ENCODE measurements at regions not wholly inside any gene's neighbourhood (a gene's known extent, or its start where the extent isn't known, plus 50 kb on each side); places are given as distances from the start of the nearest gene placed in this dataset.

DNA sequence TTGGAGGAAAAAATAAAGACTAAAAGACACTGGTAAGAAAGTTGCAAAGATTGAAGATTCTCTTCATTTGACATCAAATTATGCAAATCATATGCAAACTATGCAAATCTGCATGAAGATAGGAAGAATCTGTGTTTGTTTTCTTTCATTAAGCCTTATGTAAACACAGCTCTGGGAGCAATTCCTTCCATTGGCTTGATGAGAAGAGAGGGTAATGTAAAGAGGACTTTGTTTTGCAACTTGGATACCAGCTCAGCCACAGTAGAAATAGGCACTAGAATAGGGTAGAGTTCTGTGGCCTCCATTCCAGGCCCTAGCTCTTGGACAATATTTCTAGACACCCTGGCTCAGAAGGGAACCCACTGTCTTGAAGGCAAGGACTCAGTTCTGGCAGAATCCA lies 388.4 kb upstream of the RASGEF1B start:
- no peak for DNase-seq

DNA sequence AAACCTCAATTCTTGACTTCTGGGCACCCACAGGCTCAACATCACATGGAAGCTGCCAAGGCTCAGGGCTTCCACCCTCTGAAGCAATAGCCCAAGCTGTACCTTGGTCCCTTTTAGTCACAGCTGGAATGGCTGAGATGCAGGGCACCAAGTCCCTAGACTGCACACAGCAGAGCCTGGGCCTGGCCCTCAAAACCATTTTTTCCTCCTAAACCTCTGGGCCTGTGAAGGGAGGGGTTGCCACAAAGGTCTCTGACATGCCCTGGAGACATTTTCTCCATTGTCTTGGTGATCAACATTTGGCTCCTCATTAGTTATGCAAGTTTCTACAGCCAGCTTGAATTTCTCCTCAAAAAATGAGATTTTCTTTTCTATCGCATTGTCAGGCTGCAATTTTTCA lies 382.7 kb upstream of the RASGEF1B start:
- no peak for DNase-seq

DNA sequence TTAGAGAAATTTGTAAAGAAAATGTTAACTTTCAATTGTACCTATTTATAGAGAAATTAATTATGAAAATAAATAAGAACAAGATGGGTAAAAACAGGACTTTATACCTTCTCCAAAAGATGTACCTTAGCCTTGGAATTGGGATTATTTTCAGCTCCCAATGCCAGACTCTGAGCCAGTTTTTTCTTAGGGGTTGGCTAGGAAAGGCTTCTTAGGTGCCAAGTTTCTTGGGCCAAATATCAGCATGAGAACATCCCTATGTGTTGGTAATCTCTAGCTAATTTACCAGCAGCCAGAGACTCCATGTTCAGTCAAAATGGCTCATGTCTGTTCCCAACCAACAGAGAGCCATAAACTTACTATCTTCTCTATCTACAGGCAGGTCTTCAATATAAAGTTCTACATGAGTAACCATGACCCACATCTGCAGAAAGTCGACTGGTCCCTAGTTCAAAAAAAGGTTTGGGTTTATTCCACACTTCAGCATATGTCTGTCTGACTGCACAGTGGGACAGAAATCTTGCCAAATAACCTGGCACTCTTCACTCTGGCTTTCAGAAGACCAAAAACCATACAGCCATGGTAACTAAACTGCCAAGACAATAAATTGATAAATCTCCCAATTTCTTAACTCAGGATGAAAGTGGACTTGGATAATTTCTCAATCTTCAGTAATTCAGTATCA lies 380.5 kb upstream of the RASGEF1B start:
- DNase-seq = no peak

DNA sequence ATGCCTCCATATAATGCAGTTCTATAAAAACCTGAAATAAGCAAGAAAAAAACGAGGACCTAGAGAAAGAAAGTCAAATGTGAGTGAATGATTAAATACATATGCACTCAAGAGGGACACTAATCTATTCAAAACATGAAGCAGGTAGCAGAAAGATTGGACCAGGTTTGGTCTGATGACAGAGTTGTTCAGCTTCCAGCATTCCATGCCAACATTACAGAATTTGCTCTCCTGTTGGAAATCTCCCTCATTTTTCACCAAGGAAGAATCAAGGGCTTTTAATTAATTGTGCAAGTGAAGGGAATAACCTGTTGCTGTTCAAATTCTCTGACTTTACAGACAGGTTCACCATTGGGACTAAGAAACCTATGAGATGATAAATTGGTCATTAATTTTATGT lies 379.0 kb upstream of the RASGEF1B start:
- DNase-seq = no peak

DNA sequence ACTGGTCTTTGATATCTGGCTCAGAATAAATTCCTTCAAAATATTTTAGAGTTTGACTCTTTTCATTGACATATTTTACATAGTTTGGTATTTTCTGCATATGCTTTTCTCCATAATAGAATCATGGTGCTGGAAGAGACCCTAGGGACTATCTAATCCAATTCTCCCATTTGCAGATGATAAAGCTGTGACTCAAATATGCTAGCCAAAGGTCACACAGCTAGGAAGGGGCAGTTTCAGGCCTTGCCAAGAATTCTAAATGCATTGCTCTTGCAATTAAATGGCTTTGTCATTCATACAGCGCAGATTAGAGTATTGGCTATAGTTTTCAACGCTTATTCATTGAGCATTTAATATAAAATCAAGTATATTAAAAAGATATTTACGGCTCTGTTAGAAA lies 374.1 kb upstream of the RASGEF1B start:
- no peak for DNase-seq

DNA sequence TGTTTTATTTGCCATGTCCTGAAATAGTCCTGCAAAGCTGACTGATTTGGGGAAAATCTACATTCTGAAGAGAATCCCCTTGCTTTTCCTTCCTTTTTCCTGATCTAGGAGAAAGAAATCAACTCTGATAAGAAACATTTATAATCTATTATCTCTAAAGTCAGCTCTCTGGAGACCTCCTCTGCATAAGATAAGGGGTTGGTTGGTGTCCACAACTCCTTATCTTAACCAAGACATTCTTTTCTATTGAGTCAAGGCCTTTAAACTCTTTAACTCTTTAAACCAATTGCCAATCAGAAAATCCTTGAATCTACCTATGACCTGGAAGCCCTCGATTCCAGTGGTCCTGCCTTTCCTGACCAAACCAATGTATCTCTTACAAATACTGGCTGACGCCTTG lies 373.6 kb upstream of the RASGEF1B start:
- no peak for DNase-seq

DNA sequence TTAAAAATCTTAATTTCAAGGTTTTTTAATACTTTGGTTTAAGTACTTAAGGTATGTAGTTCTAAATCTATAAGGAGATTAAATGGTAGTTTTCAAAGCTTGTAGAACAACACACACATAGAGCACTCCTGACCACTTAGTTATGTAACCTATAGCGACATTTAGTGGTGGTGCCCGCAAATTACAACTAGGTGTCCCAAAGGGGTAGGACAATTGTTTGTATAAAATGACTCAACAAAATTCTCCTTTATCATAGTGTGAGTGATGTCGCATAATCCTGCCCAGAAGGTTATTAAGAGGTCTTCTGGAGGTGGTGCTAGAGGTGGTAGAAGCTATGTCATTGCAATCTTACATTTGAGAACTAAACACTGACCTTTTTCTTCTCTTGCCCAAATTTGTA lies 373.0 kb upstream of the RASGEF1B start:
- peak; percentile 58 for DNase-seq

DNA sequence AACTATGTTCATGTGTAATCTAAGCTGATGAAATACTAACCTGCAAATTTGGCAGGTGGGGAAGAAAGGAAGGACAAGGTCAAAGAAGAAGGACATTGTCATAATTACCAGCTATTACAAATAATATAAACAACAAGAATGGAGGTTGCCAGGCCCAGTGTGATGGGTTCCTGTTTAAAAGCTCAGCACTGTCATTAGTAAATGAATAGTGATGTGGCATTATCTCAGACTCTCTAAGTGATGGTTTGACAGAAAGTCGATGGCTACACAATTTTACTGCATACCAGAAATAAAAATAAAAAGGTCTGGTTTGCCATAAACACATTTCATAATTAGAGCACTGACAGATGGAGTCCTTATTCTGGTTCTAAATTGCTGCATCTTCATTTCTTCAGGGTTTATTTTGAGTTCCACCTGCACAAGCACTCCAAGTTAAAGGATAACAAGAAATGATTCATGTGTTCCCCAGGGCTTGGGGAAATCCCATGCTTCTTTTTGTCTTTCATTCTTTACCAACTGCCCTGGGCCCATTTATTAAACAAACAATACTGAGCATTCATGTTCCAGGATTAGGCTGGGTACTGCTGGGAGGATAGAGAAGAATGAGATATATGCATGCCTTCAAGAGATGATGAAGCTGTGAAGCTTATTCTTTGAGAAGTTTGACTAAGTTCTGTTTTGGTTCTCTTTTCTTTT lies 367.8 kb upstream of the RASGEF1B start:
- DNase-seq = peak; percentile 9

DNA sequence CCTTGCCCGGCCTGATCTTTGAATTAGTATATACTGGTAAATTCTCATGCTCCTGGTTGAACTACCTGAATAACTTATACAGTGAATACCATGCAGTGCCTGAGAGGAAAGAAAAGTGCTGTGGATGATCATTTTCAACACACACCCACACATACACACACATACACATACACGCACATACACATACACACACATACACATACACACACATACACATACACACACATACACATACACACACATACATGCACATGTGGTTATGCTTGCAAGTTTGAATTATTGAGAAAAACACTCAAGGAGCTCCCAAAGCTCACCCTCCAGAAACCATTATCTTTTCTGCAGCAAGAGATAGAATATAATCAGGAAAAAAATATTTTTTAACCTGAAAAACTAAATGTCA lies 366.9 kb upstream of the RASGEF1B start:
- DNase-seq = no peak

DNA sequence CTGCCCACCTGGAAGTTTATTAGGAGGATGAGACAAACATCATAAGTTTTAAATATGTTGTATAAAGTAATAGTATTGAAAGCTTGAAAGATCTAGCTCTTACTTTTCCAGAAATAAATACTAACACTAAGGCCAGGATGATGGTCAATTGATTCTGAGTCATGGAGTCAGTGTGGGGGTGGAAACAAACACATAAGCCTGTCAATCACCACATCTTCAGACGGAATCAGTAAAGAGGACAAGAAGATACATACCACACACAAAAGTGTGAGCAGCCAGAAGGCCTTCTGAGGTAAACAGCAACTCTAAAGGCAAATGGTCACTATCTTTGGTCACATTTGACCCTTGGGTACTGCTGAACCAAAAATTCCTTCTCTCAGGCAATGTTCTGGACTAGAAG lies 365.0 kb upstream of the RASGEF1B start:
- DNase-seq = no peak

DNA sequence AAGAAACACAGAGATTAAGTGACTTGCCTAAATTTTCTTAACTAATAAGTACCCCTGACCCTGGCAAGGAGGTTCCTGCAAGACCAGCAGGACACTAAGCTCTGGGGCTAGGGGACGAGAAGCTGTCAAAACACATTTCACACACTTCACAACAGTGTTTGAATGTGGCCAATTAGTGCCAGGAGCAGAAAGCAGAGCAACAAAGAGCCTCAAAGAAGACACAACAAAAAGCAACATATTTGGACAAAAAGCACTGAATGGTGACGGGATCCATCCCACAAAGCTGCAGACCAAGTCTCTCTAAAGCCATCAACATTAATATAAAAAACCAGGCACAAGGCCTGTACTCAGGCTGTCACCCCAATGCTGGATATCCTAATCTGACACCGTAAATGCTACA lies 361.9 kb upstream of the RASGEF1B start:
- no peak for DNase-seq

DNA sequence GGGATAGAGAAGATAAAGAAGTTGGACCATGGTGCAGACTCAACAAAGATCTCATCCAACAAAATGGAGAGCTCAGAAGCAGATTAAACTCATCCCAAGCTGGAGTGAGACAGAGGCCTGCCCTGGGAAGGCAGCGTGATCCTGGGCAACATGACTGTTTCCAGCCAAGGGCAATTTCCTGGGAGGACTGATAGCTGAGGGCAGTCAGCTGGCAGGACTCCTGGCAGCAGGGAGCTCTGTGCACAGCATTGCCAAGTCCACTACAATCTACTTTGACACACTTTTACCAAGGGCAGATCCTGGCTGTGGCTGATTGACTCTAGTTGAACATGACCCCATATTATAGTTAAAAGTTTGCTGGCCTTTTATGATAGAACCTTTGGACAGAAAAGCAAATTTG lies 357.3 kb upstream of the RASGEF1B start:
- no peak for DNase-seq

DNA sequence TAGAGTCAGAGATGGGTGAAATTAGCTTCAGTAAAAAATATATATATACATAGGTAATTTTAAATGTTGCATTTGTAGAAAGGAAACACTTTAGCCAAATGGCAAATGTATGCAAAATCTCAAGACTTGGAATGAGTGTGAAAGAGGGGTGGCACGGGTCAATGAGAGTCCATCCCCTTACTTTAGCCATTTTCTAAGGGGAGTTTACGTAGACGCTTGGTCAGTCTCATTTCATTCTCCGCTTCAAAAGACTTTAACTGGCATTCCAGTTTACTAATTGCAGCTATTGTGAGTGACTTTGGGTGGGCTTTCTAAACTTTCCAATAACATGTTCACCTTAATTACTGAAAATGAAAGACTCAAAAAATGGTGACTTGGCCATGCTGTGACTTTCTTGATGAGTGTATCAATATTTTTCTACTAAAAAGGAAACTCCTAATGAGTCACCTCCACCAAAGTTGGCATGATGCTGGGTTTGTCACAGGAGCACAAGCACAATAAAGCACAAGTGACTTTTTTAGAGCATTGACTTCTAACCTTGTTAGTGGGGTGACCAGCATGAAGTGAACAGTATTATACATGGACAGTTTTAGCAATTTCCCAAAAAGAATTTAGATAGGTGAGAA lies 356.0 kb upstream of the RASGEF1B start:
- DNase-seq = no peak

DNA sequence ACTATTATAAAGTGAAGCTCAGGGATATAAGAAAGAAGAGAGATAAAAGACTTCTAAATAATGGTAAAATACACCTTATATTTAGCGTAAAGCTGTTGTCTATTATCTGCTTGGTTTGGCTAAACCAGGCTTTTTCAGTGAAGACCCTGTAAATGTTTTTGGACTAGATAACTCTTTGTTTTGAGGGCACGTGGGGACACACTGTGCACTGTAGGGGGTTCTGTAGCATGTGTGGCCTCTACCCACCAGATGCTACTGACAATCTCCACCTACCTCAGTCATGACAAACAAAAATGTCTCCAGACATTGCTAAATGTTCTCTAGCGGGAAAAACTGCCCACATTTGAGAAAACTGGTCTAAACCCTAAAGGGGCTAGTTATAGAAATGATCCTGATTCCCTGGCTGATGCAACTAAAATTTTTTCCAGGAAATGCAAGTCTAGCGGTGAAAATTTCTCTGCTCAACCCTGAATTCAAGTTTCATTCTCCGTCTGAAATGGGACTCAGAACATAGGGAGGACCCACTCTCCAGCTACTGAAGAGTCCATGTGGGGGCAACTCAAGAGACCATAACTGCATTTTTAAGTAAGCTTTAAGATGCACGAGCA lies 355.2 kb upstream of the RASGEF1B start:
- no peak for DNase-seq

DNA sequence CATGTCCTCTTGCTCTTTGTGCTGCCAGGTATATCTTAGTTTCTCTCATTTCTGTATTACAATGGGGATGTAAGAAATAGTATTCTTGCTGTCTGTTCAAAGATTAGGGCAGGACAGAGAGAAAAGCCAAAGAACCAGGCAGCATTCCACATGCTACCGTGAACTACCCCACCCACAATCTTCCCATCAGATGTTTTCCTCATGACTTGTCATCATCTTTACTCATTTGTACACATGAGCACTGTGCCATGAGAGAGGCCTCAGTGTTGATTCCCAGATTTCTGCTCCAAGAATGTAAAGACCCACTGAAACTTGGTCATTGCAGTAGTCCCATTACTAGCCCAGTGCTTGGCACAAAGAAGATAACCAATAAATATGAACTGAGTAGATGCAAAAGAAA lies 354.6 kb upstream of the RASGEF1B start:
- DNase-seq = no peak

DNA sequence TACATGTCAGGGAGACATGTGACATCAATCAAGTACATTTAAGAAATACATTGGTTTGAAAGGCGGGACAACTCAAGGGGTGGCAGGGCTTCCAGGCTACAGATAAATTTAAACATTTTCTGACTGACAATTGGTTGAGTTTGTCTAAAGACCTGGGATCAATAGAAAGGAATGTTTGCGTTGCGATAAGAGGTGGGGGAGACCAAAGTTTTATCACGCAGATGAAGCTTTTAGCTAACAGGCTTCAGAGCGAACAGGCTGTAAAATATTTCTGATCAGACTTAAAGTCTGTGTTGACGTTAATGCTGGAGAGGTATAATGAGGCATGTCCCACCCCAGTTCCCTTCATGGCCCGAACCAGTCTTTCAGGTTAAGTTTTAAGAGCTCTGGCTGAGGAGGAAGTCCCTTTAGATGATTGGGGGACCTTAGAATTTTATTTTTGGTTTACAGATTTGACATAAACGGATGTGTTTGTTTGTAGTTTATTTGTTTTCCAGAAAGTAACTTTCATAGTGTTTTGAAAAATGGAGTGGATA lies 346.7 kb upstream of the RASGEF1B start:
- DNase-seq = no peak

DNA sequence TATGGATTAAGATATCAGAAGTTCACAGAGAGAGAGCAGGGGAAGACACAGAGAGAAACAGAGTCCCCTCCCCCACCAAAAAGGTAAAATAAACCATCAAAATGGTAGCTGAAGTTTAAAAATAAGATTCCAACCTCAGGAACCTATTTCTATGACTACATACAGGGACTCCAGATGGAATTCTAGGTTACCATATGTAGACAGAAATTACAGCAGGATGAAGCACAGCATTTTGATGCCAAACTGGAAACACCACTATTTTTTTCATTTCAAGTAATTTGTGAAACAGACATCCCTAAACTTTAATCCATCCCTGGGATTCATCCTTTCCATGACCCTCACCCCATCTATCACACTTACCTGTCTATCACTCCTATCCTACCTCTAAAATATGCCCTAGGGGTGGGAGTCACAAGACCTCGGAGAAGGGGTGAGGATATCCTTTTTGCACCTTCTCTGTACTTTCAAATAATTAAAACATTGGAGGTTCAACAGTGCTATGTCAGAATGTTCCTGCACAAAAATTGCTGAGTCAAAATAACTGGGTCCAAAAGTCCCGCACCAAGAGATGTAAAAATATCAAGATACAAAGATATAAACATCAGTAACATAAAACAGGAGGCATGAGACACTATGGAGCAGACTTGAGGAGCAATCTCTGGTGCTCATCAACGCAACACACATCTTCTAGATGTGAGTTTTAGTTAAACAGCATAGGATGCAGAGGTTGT lies 344.5 kb upstream of the RASGEF1B start:
- DNase-seq = no peak

DNA sequence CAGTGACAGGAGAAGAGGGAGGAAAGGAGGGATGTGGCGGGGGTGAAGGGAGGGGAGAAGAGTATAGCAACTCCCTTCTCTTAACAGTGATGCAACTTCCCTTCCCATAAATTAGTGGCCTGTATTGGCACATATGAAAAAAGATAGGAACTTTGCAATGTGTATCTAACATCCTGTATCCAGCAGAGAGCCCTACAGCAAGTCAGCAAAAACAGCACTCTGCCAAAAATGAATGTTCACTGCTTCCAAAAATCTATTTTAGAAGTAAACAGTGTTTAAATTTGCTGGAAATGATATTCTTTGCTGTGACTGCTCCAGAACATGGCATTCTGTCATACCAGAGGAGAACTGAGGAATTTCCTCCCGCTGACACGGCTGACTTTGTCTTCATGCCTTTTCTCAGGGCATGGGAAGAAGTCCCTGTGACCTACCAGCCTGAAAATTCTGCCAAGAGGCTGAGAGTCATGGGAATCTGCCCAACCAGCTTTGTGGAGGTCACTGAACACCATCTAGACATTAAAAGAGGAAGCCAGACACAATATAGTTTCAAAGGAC lies 343.4 kb upstream of the RASGEF1B start:
- DNase-seq = no peak

DNA sequence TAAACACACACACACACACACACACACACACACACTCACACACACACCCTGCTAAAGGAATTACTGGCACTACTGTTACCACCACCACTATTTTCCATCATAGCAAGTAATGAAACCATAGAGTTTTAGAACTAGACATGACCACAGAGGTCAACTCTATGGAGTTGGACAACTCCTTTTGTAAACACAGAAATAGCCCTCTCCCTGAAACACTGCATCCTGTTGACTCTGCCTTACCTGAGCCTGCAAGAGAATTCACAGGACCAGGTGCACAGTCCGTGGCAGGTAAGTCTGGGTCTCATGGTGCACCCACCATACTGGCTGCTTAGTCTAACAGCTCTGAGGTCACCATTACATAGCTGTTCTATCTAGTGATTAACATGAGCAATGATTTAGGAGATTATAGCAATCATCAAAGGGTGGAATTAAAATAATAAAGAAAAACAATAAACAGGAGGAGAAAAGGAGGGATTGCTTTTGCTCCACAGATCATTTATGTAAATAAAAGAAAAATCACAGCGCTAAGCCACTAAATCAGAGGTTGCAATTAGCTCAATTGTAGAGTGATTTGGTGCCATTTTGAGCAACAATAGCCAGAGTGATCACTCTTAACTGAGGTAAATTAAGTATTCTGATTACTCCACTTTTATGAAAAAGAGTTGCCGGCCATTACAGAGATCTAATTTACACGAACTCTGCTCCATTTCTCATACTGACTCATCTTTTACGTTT lies 340.0 kb upstream of the RASGEF1B start:
- no peak for DNase-seq

DNA sequence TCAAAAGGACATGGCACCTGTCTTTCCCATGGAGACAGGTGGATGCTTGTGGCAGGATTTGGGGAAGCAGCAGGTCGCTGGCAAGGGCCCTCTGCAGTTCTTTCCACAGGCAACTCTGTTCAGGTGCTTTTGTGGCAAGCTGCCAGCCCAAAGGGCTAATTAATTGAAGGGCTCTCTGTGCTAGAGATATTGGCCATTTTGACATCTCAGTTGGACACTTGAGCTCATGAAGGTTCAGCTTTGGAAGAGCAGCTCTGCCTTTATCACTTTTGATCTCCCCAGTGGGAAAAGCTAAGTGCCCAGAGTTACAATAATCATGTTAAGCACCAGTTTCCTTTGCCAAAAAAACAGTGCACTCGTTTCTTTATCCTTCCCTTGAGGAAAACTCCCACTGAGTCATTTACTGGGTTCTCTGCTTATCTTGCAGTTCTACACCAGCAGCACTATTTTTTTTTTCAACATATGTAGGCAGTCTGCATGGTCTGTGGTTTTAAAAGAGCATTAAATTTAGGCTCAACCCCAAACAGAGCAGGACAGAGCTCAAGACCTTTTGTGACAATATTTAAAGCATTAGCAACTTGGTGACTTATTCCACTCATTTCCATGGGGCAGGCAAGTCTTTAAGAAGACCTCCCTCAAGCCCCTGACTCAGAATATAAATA lies 336.4 kb upstream of the RASGEF1B start:
- DNase-seq = peak; percentile 70

DNA sequence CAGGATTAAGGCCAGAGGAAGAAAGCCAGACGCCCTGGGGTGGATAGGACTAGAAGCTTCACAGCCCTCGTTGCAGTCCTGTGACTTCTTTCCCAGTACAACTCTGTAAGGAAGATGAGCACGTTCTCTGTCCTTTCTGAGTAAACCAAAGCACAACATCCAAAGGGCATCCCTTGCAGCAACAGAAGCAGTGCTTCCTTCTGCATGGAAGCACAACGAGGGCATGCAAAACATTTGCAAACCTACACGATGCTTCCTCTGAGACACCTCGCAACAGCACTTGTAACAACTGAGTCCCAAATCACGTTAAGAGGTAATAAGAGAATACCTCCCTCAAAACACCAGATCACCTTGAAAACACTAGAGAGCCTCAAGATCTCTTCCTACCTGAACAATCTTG lies 335.7 kb upstream of the RASGEF1B start:
- no peak for DNase-seq
